RWPE2 (cell line): ENCODE measurements at regions not wholly inside any gene's neighbourhood (a gene's known extent, or its start where the extent isn't known, plus 50 kb on each side); places are given as distances from the start of the nearest gene placed in this dataset.

Experiments used
- ATAC-seq: fragments of 200-7000 bp; cut with Tn5 transposase; 3 replicates; pipeline ENCODE4 v1.9.1; 2021; ENCODE audit warnings: low read depth
- DNase-seq: peaks from one replicate; pipeline ENCODE4 v3.0.0-alpha.2; 2020; ENCODE audit warnings: low spot score
- H3K27ac ChIP-seq: fragments of 450-650 bp; 2 replicates; pipeline ENCODE4 v1.5.1; 2017; ENCODE audit warnings: mild to moderate bottlenecking; ENCODE audit not compliant: poor library complexity, severe bottlenecking
- H3K27me3 ChIP-seq: fragments of 250-450 bp; sonication (Bioruptor Pico); 2 replicates; pipeline ENCODE4 v1.5.1; 2021; ENCODE audit warnings: mild to moderate bottlenecking, moderate library complexity; ENCODE audit not compliant: insufficient read depth, poor library complexity, severe bottlenecking
- H3K36me3 ChIP-seq: fragments of 250-450 bp; sonication (Bioruptor Pico); 2 replicates; pipeline ENCODE4 v1.5.1; 2020; ENCODE audit warnings: low read depth, mild to moderate bottlenecking, moderate library complexity
- H3K4me1 ChIP-seq: fragments of 250-450 bp; sonication (Bioruptor Pico); 2 replicates; pipeline ENCODE4 v1.5.1; 2021; ENCODE audit warnings: mild to moderate bottlenecking, moderate library complexity; ENCODE audit not compliant: insufficient read depth, poor library complexity, severe bottlenecking
- H3K4me3 ChIP-seq: fragments of 250-450 bp; sonication (Bioruptor Pico); 2 replicates; pipeline ENCODE4 v1.5.1; 2021; ENCODE audit warnings: mild to moderate bottlenecking, moderate library complexity; ENCODE audit not compliant: severe bottlenecking
- H3K9me3 ChIP-seq: fragments of 250-450 bp; sonication (Bioruptor Pico); 2 replicates; pipeline ENCODE4 v1.5.1; 2021; ENCODE audit warnings: mild to moderate bottlenecking, moderate library complexity; ENCODE audit not compliant: severe bottlenecking
- TF ChIP-seq, protein P1 (sequence below): fragments of 450-650 bp; IDR thresholded peaks from one replicate; pipeline ENCODE4 v1.5.1; 2017; ENCODE audit warnings: mild to moderate bottlenecking, moderate library complexity; ENCODE audit not compliant: poor library complexity, severe bottlenecking

GRCh38 chr7:132072873-132073272 is 503.4 kb downstream of the PLXNA4 start:
- ATAC-seq (peak; percentile 27; the same call in 1 of the 3 replicates), DNase-seq (no peak)
- TF ChIP-seq, protein P1, sequence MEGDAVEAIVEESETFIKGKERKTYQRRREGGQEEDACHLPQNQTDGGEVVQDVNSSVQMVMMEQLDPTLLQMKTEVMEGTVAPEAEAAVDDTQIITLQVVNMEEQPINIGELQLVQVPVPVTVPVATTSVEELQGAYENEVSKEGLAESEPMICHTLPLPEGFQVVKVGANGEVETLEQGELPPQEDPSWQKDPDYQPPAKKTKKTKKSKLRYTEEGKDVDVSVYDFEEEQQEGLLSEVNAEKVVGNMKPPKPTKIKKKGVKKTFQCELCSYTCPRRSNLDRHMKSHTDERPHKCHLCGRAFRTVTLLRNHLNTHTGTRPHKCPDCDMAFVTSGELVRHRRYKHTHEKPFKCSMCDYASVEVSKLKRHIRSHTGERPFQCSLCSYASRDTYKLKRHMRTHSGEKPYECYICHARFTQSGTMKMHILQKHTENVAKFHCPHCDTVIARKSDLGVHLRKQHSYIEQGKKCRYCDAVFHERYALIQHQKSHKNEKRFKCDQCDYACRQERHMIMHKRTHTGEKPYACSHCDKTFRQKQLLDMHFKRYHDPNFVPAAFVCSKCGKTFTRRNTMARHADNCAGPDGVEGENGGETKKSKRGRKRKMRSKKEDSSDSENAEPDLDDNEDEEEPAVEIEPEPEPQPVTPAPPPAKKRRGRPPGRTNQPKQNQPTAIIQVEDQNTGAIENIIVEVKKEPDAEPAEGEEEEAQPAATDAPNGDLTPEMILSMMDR = no peak
- no peaks in the 10 kb centered on the region for H3K27me3 ChIP-seq
- no peak overlapping the region for H3K27ac ChIP-seq
- no peak overlapping the region for H3K4me3 ChIP-seq
- no peaks in the 10 kb centered on the region for H3K36me3 ChIP-seq
- no peaks in the 10 kb centered on the region for H3K4me1 ChIP-seq
- no peaks in the 10 kb centered on the region for H3K9me3 ChIP-seq

DNA sequence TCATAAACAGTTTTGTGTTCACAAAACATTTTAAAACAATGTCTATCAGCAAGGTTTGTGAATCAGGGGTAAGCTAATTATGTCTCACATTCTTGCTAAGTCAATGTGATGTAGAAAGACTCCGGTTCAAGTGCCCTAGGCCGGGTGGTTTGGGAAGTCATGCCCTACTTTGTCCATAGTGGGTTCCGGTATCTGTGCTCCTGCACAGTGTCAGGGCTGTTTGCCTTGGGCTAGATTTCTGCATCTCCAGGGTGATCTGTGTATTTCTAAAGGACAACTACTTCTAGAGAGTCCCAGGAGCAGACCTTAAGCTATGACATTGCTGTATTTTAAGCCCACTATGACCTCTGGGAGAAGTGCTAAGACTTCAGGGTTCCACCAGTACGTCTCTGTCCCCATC is 504.1 kb downstream of the PLXNA4 start:
- no peak for DNase-seq
- H3K4me3 ChIP-seq = no peak overlapping the region
- TF ChIP-seq, protein P1 = no peak
- no peaks in the 10 kb centered on the region for H3K27me3 ChIP-seq
- H3K4me1 ChIP-seq = no peaks in the 10 kb centered on the region
- no peak for ATAC-seq
- no peak overlapping the region for H3K27ac ChIP-seq
- no peaks in the 10 kb centered on the region for H3K9me3 ChIP-seq
- H3K36me3 ChIP-seq = no peaks in the 10 kb centered on the region

GRCh38 chr7:132069306-132069705 is 507.0 kb downstream of the PLXNA4 start:
- ATAC-seq (no peak), DNase-seq (no peak)
- TF ChIP-seq, protein P1 = no peak
- Histone ChIP-seq H3K4me1 (peaks cover 20% of the 10 kb centered on the region), H3K27me3 (no peaks in the 10 kb centered on the region), H3K4me3 (no peak overlapping the region), H3K36me3 (no peaks in the 10 kb centered on the region), H3K27ac (no peak overlapping the region), H3K9me3 (no peaks in the 10 kb centered on the region)

DNA sequence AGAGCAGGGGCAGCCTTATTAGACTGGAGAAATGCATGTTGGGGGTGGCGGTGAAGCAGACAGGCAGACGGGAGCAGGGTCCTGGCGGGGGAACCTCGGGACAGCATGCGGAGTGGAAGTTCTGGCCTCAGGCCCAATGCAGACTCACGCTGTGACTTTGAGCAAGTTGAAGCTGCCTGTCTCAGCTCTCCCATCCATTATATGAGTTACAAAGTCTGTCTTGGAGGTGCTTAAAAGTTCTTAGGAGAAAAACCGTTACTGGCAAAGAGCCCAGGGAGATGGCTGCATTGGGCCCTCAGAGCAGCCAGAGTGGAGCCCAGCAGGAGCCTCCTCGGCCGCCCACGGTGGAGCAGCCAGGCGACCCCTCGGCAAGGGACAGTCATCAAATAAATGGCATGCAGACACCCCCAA is 509.5 kb downstream of the PLXNA4 start:
- ATAC-seq = no peak
- Histone ChIP-seq H3K27ac (peak overlapping the region; percentile 82), H3K4me3 (no peak overlapping the region), H3K4me1 (peaks cover 26% of the 10 kb centered on the region), H3K27me3 (no peaks in the 10 kb centered on the region), H3K9me3 (no peaks in the 10 kb centered on the region), H3K36me3 (no peaks in the 10 kb centered on the region)
- TF ChIP-seq, protein P1 = no peak
- DNase-seq = no peak

DNA sequence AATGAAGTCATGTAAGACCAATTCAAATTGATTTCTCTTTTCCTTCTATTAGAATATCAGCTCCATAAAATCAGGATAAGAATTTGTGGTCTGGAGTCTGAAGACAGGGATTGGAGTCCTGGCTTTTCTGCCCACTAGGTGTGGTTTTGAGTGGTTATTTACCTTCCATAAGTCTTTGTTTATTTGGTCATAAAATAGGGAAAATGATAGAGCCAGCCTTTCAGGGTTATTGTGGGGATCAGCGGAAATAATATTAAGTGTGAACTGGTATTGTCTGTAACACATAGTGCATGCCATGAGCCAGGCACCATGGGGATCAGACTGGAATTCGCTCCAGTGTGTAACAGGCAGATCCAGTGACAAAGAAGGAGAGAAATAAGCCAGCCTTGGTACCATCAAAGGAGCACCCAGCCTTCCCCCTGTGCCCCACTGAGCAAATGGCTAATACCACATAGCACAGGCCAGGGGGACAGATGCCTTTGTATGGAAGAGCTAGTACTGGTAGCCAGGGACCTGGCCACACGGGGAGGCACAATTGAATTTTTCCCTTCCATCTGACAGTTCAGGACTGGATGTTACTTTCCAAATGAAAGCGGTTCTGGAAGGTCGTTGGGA is 509.7 kb upstream of the PODXL start:
- H3K36me3 ChIP-seq = no peaks in the 10 kb centered on the region
- ATAC-seq (peak; percentile 15; the same call in 2 of the 3 replicates), DNase-seq (no peak)
- no peaks in the 10 kb centered on the region for H3K9me3 ChIP-seq
- TF ChIP-seq, protein P1 = no peak
- peak overlapping the region; percentile 82 for H3K27ac ChIP-seq
- no peak overlapping the region for H3K4me3 ChIP-seq
- H3K27me3 ChIP-seq = no peaks in the 10 kb centered on the region
- H3K4me1 ChIP-seq = peaks cover 26% of the 10 kb centered on the region
